T-helper 1 cell treated with Interleukin-12 subunit alpha and Interleukin-12 subunit beta and Interleukin-4 antibody, amounts not matched to agents 30 ng/mL and 1 ng/mL, for 36 hours (primary cell): ENCODE measurements at regions not wholly inside any gene's neighbourhood (a gene's known extent, or its start where the extent isn't known, plus 50 kb on each side); places are given as distances from the start of the nearest gene placed in this dataset.

Source experiments
- intact Hi-C: fragments of 100-400 bp; cut with micrococcal nuclease; formaldehyde crosslinking; loops from one replicate; pipeline ENCODE4 v1.15.1; 2024

- intact Hi-C loops, result no loop called here
Observed at GRCh38 chr2:79355569-79355968, 157.3 kb upstream of the CTNNA2 start.

GRCh38 chr2:79327460-79327859 is 167.9 kb upstream of the REG3A start:
- intact Hi-C loops, result no loop called here

GRCh38 chr2:79320871-79321270 is 161.3 kb upstream of the REG3A start:
- intact Hi-C loops, result no loop called here

- intact Hi-C loops, result no loop called here
Observed at GRCh38 chr2:79294994-79295393, 135.4 kb upstream of the REG3A start.

GRCh38 chr2:79292958-79293315 is 133.4 kb upstream of the REG3A start:
- intact Hi-C loops, result no loop called here

- intact Hi-C loops, result no loop called here
Observed at GRCh38 chr2:79292239-79292957, 132.8 kb upstream of the REG3A start.

GRCh38 chr2:79275863-79276262 is 116.3 kb upstream of the REG3A start:
- intact Hi-C loops, result no loop called here

GRCh38 chr2:79275197-79275596 is 115.6 kb upstream of the REG3A start:
- intact Hi-C loops, result no loop called here

GRCh38 chr2:79272616-79273015 is 113.1 kb upstream of the REG3A start:
- intact Hi-C loops, result no loop called here

GRCh38 chr2:79271456-79271855 is 111.9 kb upstream of the REG3A start:
- intact Hi-C loops, result no loop called here

- intact Hi-C loops, result no loop called here
Observed at GRCh38 chr2:79260848-79261247, 101.3 kb upstream of the REG3A start.

- intact Hi-C loops, result no loop called here
Observed at GRCh38 chr2:79259959-79260358, 100.4 kb upstream of the REG3A start.

GRCh38 chr2:79259296-79259695 is 99.7 kb upstream of the REG3A start:
- intact Hi-C loops, result no loop called here

- intact Hi-C loops, result no loop called here
Observed at GRCh38 chr2:79253243-79253774, 93.8 kb upstream of the REG3A start.

GRCh38 chr2:79250656-79251055 is 91.1 kb upstream of the REG3A start:
- intact Hi-C loops, result no loop called here

- intact Hi-C loops, result no loop called here
Observed at GRCh38 chr2:79248776-79249175, 89.2 kb upstream of the REG3A start.

GRCh38 chr2:79235135-79235534 is 75.6 kb upstream of the REG3A start:
- intact Hi-C loops, result no loop called here

GRCh38 chr2:79223539-79223938 is 64.0 kb upstream of the REG3A start:
- intact Hi-C loops, result no loop called here

- intact Hi-C loops, result loop anchor here (5.0 kb wide), 1 partner anchor 547 kb away; no protein-coding TSS in a partner anchor
Observed at GRCh38 chr2:79219383-79219988, 59.9 kb upstream of the REG3A start.

- intact Hi-C loops, result no loop called here
Observed at GRCh38 chr2:79210274-79210917, 50.8 kb upstream of the REG3A start.
